CD4-positive, alpha-beta T cell (primary cell): ENCODE measurements at regions not wholly inside any gene's neighbourhood (a gene's known extent, or its start where the extent isn't known, plus 50 kb on each side); places are given as distances from the start of the nearest gene placed in this dataset.
A peak's percentile ranks its signal among the peaks of the same experiment; 100 is the strongest.

Experiments used
- ATAC-seq: fragments of 200-7000 bp; cut with Tn5 transposase; one replicate; pipeline ENCODE4 v1.10.0; 2022; ENCODE audit warnings: mild to moderate bottlenecking; ENCODE audit not compliant: poor library complexity
- CTCF ChIA-PET: fragments of 350-600 bp; sonication (Branson Sonifier 250); formaldehyde crosslinking; loops from one replicate; lab custom pipeline; 2021; ENCODE audit warnings: antibody characterized with exemption, inconsistent platforms; lab: Charles Lee
- POLR2A ChIA-PET: fragments of 350-600 bp; sonication (Branson Sonifier 250); formaldehyde crosslinking; loops from one replicate; lab custom pipeline; 2021; ENCODE audit warnings: antibody characterized with exemption, inconsistent platforms; lab: Charles Lee
- DNase-seq, 14 experiments: peaks; one replicate each; pipeline ENCODE4 v3.0.0-alpha.2; 2013 to 2020; ENCODE audit warnings: mixed read lengths in 2 of 14
- H3K27ac ChIP-seq, 2 donors: one replicate each; pipeline versions ENCODE4 v1.5.1 to v1.7.0; 2013; ENCODE audit warnings: low read length in 2 of 2, low read depth in 1 of 2, mild to moderate bottlenecking in 1 of 2
- H3K27me3 ChIP-seq, 2 experiments: 1 replicate in 1 of 2; 2 replicates in 1 of 2; pipeline versions ENCODE4 v1.6.1 to v1.7.0; 2013; ENCODE audit warnings: low read length in 2 of 2, control low read depth in 1 of 2, mild to moderate bottlenecking in 1 of 2, moderate library complexity in 1 of 2; ENCODE audit not compliant: insufficient read depth in 2 of 2, control insufficient read depth in 1 of 2
- H3K36me3 ChIP-seq: one replicate; pipeline ENCODE4 v1.6.1; 2013; ENCODE audit warnings: low read length, control low read depth; ENCODE audit not compliant: insufficient read depth
- H3K4me1 ChIP-seq: one replicate; pipeline ENCODE4 v1.6.1; 2013; ENCODE audit warnings: low read length, control low read depth; ENCODE audit not compliant: insufficient read depth
- H3K4me3 ChIP-seq: one replicate; pipeline ENCODE4 v1.5.1; 2013; ENCODE audit warnings: mild to moderate bottlenecking, low read length, moderate library complexity
- H3K9me3 ChIP-seq, 2 experiments: 1 replicate in 1 of 2; 2 replicates in 1 of 2; pipeline versions ENCODE4 v1.6.1 to v1.7.0; 2013; ENCODE audit warnings: low read length in 2 of 2, mild to moderate bottlenecking in 2 of 2, control low read depth in 1 of 2, moderate library complexity in 1 of 2; ENCODE audit not compliant: control insufficient read depth in 1 of 2, insufficient read depth in 1 of 2
- H3K27ac Mint-ChIP-seq: one replicate; pipeline ENCODE4 v1.8.0; 2020; ENCODE audit warnings: mixed read lengths
- H3K27me3 Mint-ChIP-seq: one replicate; pipeline ENCODE4 v1.8.0; 2021; ENCODE audit warnings: mixed read lengths
- H3K36me3 Mint-ChIP-seq: one replicate; pipeline ENCODE4 v1.8.0; 2021; ENCODE audit warnings: low read depth, mixed read lengths
- H3K4me1 Mint-ChIP-seq: one replicate; pipeline ENCODE4 v1.8.0; 2021; ENCODE audit warnings: low read depth, mixed read lengths
- H3K4me3 Mint-ChIP-seq: one replicate; pipeline ENCODE4 v1.8.0; 2020; ENCODE audit warnings: mild to moderate bottlenecking, mixed read lengths
- H3K9me3 Mint-ChIP-seq: one replicate; pipeline ENCODE4 v1.8.0; 2020; ENCODE audit warnings: mixed read lengths
- intact Hi-C, 2 experiments: fragments of 100-400 bp; cut with DNase I in 1 of 2; cut with micrococcal nuclease in 1 of 2; formaldehyde crosslinking; loops; one replicate each; pipeline versions ENCODE4 v1.15.1 to v1.9.0; 2023 to 2025; cut with DNase I, micrococcal nuclease
- TF ChIP-seq, protein P1 (sequence below): fragments of 200-600 bp; IDR thresholded peaks from one replicate; pipeline ENCODE4 v1.8.0; 2022; ENCODE audit warnings: antibody characterized with exemption, mild to moderate bottlenecking

DNA sequence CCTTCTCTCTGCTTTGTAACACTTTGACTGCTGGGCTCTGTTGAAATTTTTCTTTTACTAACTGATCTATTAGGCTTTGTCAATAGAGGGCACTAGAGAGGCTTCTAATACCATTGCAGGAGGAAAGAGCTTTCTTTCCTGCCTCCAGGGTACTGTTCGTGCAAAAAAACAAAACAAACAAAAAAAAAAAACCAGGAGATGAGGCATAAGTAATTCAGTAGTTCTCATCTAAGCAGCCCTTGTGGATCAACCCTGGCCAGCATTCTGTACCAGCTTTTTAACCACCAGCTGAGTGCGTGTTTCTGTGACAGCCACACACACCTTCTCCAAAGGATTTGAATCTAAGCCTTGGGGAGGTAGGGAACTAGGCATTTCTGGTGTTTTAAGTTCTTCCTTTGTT, 1707.6 kb upstream of the SLC10A2 start:
- Mint-ChIP-seq H3K36me3 (no peaks in the 10 kb centered on the region), H3K4me1 (no peaks in the 10 kb centered on the region), H3K4me3 (no peak overlapping the region), H3K9me3 (no peaks in the 10 kb centered on the region), H3K27me3 (no peaks in the 10 kb centered on the region), H3K27ac (no peak overlapping the region)
- intact Hi-C loops = loop anchor here (5.0 to 10.0 kb wide), 2 partner anchors 1761 to 1764 kb away; partner anchors contain the start of gene EFNB2 (in 2 of the 2)
- ChIA-PET POLR2A (no interaction called here), CTCF (interaction anchor here (1.0 kb wide), 1 partner anchor 15 kb away, joined by 3 read pairs; no protein-coding TSS in a partner anchor)
- Histone ChIP-seq H3K4me3 (no peak overlapping the region), H3K4me1 (no peaks in the 10 kb centered on the region), H3K36me3 (no peaks in the 10 kb centered on the region), H3K27me3 (no peaks in the 10 kb centered on the region), H3K9me3 (no peaks in the 10 kb centered on the region), H3K27ac (no peak overlapping the region)
- no peak for ATAC-seq
- TF ChIP-seq, protein P1, sequence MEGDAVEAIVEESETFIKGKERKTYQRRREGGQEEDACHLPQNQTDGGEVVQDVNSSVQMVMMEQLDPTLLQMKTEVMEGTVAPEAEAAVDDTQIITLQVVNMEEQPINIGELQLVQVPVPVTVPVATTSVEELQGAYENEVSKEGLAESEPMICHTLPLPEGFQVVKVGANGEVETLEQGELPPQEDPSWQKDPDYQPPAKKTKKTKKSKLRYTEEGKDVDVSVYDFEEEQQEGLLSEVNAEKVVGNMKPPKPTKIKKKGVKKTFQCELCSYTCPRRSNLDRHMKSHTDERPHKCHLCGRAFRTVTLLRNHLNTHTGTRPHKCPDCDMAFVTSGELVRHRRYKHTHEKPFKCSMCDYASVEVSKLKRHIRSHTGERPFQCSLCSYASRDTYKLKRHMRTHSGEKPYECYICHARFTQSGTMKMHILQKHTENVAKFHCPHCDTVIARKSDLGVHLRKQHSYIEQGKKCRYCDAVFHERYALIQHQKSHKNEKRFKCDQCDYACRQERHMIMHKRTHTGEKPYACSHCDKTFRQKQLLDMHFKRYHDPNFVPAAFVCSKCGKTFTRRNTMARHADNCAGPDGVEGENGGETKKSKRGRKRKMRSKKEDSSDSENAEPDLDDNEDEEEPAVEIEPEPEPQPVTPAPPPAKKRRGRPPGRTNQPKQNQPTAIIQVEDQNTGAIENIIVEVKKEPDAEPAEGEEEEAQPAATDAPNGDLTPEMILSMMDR = peak; percentile 57
- DNase-seq = peak in 3 of 14 experiments; percentile 14 to 18 (median 16)

DNA sequence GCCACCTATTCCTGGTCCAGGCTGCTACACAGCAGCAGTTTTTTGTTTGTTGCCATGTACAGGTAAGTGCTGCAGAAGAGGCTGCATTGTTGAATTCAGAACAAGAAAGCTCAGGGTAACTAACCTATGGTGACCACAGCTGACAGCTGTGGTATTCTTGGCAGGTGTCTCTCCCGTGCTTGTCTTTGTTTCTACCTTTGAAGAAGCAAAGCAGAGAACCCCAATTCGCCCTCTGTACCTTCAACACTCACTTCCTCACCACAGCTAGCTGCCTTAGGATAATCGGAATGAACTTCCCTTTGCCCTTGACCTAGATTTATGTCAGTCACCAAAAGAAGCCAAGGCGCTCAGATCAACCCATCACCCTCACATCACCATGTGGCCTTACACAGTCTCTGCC, 1703.3 kb upstream of the SLC10A2 start:
- intact Hi-C loops = no loop called here
- Mint-ChIP-seq H3K4me1 (no peaks in the 10 kb centered on the region), H3K4me3 (no peak overlapping the region), H3K9me3 (no peaks in the 10 kb centered on the region), H3K36me3 (no peaks in the 10 kb centered on the region), H3K27me3 (no peaks in the 10 kb centered on the region), H3K27ac (no peak overlapping the region)
- Histone ChIP-seq H3K4me1 (no peaks in the 10 kb centered on the region), H3K4me3 (no peak overlapping the region), H3K27me3 (no peaks in the 10 kb centered on the region), H3K36me3 (no peaks in the 10 kb centered on the region), H3K9me3 (no peaks in the 10 kb centered on the region), H3K27ac (no peak overlapping the region)
- POLR2A ChIA-PET = no interaction called here
- TF ChIP-seq, protein P1 = no peak
- DNase-seq (no peak), ATAC-seq (no peak)
- CTCF ChIA-PET = no interaction called here

DNA sequence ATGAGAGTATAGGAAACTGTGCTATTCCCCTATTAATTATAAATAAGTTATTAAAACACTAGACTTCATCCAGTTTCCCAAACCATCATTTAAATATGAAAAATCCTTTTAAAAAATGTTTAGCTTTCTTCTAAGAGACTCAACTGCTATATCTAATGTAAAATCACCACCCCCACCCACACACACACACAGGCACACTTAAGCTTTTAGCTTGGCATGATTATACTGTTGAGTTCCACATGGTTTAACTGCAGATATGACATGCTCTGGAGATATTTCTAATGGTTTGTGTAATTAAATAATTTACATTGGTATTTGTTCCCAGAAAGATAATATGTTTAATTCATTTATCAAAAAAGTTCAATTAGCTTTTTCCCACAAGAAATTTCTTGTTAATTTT, 1700.1 kb upstream of the SLC10A2 start:
- POLR2A ChIA-PET = no interaction called here
- TF ChIP-seq, protein P1 = no peak
- Histone ChIP-seq H3K27me3 (no peaks in the 10 kb centered on the region), H3K36me3 (no peaks in the 10 kb centered on the region), H3K4me3 (no peak overlapping the region), H3K9me3 (no peaks in the 10 kb centered on the region), H3K4me1 (no peaks in the 10 kb centered on the region), H3K27ac (no peak overlapping the region)
- H3K4me3 Mint-ChIP-seq = no peak overlapping the region
- CTCF ChIA-PET = no interaction called here
- ATAC-seq = no peak
- no peak for DNase-seq
- H3K36me3 Mint-ChIP-seq = no peaks in the 10 kb centered on the region
- no peak overlapping the region for H3K27ac Mint-ChIP-seq
- intact Hi-C loops = no loop called here
- H3K27me3 Mint-ChIP-seq = no peaks in the 10 kb centered on the region
- H3K9me3 Mint-ChIP-seq = no peaks in the 10 kb centered on the region
- no peaks in the 10 kb centered on the region for H3K4me1 Mint-ChIP-seq
